ENCODE measurements at regions not wholly inside any gene's neighbourhood (a gene's known extent, or its start where the extent isn't known, plus 50 kb on each side); places are given as distances from the start of the nearest gene placed in this dataset.

- TF ChIP-seq POLR2A (IDR thresholded peaks at IDR 0.05) (no peak), CTCF (IDR thresholded peaks at IDR 0.05) (no peak)
- Histone ChIP-seq H3K9me3 (no peaks in the 10 kb centered on the region), H3K27me3 (no peaks in the 10 kb centered on the region), H3K27ac (no peak overlapping the region), H3K4me3 (no peak overlapping the region), H3K4me1 (no peaks in the 10 kb centered on the region), H3K36me3 (no peaks in the 10 kb centered on the region)
- DNase-seq = no peak
These were observed 576.9 kb downstream of the TUSC7 start for GRCh38 chr3:117286488-117286887.

GRCh38 chr3:117287602-117288001, 578.0 kb downstream of the TUSC7 start:
- Histone ChIP-seq H3K27ac (no peak overlapping the region), H3K27me3 (no peaks in the 10 kb centered on the region), H3K9me3 (no peaks in the 10 kb centered on the region), H3K4me3 (no peak overlapping the region), H3K4me1 (no peaks in the 10 kb centered on the region), H3K36me3 (no peaks in the 10 kb centered on the region)
- no peak for TF ChIP-seq CTCF (IDR thresholded peaks at IDR 0.05)
- no peak for TF ChIP-seq POLR2A (IDR thresholded peaks at IDR 0.05)
- no peak for DNase-seq

GRCh38 chr3:117291476-117291875, 581.9 kb downstream of the TUSC7 start:
- no peak for TF ChIP-seq POLR2A (IDR thresholded peaks at IDR 0.05)
- no peak for TF ChIP-seq CTCF (IDR thresholded peaks at IDR 0.05)
- H3K4me3 ChIP-seq = no peak overlapping the region
- no peak for DNase-seq
- H3K4me1 ChIP-seq = no peaks in the 10 kb centered on the region
- no peak overlapping the region for H3K27ac ChIP-seq
- H3K9me3 ChIP-seq = no peaks in the 10 kb centered on the region
- H3K27me3 ChIP-seq = no peaks in the 10 kb centered on the region
- H3K36me3 ChIP-seq = no peaks in the 10 kb centered on the region

GRCh38 chr3:117297065-117297464, 587.5 kb downstream of the TUSC7 start:
- Histone ChIP-seq H3K4me3 (no peak overlapping the region), H3K9me3 (no peaks in the 10 kb centered on the region), H3K4me1 (no peaks in the 10 kb centered on the region), H3K27ac (no peak overlapping the region), H3K27me3 (no peaks in the 10 kb centered on the region), H3K36me3 (no peaks in the 10 kb centered on the region)
- no peak for DNase-seq
- TF ChIP-seq CTCF (IDR thresholded peaks at IDR 0.05) = no peak
- TF ChIP-seq POLR2A (IDR thresholded peaks at IDR 0.05) = no peak

GRCh38 chr3:117297541-117297940, 588.0 kb downstream of the TUSC7 start:
- TF ChIP-seq POLR2A (IDR thresholded peaks at IDR 0.05) = no peak
- no peak for TF ChIP-seq CTCF (IDR thresholded peaks at IDR 0.05)
- no peaks in the 10 kb centered on the region for H3K27me3 ChIP-seq
- H3K4me3 ChIP-seq = no peak overlapping the region
- H3K9me3 ChIP-seq = no peaks in the 10 kb centered on the region
- no peaks in the 10 kb centered on the region for H3K36me3 ChIP-seq
- no peaks in the 10 kb centered on the region for H3K4me1 ChIP-seq
- no peak for DNase-seq
- H3K27ac ChIP-seq = no peak overlapping the region

GRCh38 chr3:117298273-117298672, 588.7 kb downstream of the TUSC7 start:
- H3K36me3 ChIP-seq = no peaks in the 10 kb centered on the region
- H3K9me3 ChIP-seq = no peaks in the 10 kb centered on the region
- TF ChIP-seq CTCF (IDR thresholded peaks at IDR 0.05) (no peak), POLR2A (IDR thresholded peaks at IDR 0.05) (no peak)
- no peaks in the 10 kb centered on the region for H3K27me3 ChIP-seq
- H3K4me1 ChIP-seq = no peaks in the 10 kb centered on the region
- no peak overlapping the region for H3K4me3 ChIP-seq
- no peak overlapping the region for H3K27ac ChIP-seq
- no peak for DNase-seq

Data from Peyer's patch (tissue), 4 donors.